HL-60 (cell line): ENCODE measurements at regions not wholly inside any gene's neighbourhood (a gene's known extent, or its start where the extent isn't known, plus 50 kb on each side); places are given as distances from the start of the nearest gene placed in this dataset.

Experiments
- CTCF ChIP-seq: IDR thresholded peaks from one replicate; pipeline ENCODE4 v1.5.1; 2011; ENCODE audit warnings: low read length, control low read depth, inconsistent platforms; ENCODE audit not compliant: insufficient read depth
- POLR2AphosphoS5 ChIP-seq: IDR thresholded peaks from 2 replicates; pipeline ENCODE4 v1.6.1; 2012; ENCODE audit warnings: low read depth
- TF ChIP-seq, protein P1 (sequence below): IDR thresholded peaks from 2 replicates; pipeline ENCODE4 v1.6.1; 2012; ENCODE audit warnings: low read depth; ENCODE audit not compliant: insufficient replicate concordance

DNA sequence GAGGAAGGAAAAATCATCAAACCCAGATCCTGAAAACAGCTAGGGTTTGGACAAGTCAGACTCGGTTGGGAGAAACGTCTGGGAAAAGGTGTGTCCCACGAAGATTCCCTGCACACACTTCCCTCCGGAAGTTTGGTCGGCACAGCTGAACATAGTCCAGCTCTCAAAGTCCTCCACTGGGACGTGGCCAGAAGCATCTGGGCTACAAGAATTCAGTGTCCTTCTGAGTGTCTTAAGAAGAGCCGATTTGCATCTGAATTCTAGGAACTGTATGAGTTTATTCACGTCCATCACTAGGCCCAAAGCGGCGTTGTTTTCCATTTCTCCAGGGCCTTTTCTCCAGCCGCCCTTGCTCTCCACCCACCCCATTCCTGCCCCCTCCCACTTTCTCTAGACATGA is 109.1 kb downstream of the C17orf67 start:
- no peak for TF ChIP-seq CTCF
- TF ChIP-seq POLR2AphosphoS5, result no peak
- TF ChIP-seq, protein P1, sequence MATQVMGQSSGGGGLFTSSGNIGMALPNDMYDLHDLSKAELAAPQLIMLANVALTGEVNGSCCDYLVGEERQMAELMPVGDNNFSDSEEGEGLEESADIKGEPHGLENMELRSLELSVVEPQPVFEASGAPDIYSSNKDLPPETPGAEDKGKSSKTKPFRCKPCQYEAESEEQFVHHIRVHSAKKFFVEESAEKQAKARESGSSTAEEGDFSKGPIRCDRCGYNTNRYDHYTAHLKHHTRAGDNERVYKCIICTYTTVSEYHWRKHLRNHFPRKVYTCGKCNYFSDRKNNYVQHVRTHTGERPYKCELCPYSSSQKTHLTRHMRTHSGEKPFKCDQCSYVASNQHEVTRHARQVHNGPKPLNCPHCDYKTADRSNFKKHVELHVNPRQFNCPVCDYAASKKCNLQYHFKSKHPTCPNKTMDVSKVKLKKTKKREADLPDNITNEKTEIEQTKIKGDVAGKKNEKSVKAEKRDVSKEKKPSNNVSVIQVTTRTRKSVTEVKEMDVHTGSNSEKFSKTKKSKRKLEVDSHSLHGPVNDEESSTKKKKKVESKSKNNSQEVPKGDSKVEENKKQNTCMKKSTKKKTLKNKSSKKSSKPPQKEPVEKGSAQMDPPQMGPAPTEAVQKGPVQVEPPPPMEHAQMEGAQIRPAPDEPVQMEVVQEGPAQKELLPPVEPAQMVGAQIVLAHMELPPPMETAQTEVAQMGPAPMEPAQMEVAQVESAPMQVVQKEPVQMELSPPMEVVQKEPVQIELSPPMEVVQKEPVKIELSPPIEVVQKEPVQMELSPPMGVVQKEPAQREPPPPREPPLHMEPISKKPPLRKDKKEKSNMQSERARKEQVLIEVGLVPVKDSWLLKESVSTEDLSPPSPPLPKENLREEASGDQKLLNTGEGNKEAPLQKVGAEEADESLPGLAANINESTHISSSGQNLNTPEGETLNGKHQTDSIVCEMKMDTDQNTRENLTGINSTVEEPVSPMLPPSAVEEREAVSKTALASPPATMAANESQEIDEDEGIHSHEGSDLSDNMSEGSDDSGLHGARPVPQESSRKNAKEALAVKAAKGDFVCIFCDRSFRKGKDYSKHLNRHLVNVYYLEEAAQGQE, result no peak
